ENCODE measurements at regions not wholly inside any gene's neighbourhood (a gene's known extent, or its start where the extent isn't known, plus 50 kb on each side); places are given as distances from the start of the nearest gene placed in this dataset.

GRCh38 chr18:45151645-45152044 is 463.6 kb upstream of the SLC14A2 start:
- TF ChIP-seq CTCF (IDR thresholded peaks at IDR 0.05): no peak
- no peak for TF ChIP-seq POLR2A (IDR thresholded peaks at IDR 0.05)
